GM19397 (cell line): ENCODE measurements at regions not wholly inside any gene's neighbourhood (a gene's known extent, or its start where the extent isn't known, plus 50 kb on each side); places are given as distances from the start of the nearest gene placed in this dataset.
"Not testable (repeated sequence)": the region's sequence is repeated elsewhere in the genome, so short reads cannot be mapped to it uniquely, and the experiment has no call there.

ENCODE experiments used
- ATAC-seq: cut with Tn5 transposase; IDR thresholded peaks from one replicate; pipeline ENCODE4 v1.9.1; 2021; ENCODE audit warnings: mild to moderate bottlenecking, moderate library complexity; ENCODE audit not compliant: unreplicated experiment

DNA sequence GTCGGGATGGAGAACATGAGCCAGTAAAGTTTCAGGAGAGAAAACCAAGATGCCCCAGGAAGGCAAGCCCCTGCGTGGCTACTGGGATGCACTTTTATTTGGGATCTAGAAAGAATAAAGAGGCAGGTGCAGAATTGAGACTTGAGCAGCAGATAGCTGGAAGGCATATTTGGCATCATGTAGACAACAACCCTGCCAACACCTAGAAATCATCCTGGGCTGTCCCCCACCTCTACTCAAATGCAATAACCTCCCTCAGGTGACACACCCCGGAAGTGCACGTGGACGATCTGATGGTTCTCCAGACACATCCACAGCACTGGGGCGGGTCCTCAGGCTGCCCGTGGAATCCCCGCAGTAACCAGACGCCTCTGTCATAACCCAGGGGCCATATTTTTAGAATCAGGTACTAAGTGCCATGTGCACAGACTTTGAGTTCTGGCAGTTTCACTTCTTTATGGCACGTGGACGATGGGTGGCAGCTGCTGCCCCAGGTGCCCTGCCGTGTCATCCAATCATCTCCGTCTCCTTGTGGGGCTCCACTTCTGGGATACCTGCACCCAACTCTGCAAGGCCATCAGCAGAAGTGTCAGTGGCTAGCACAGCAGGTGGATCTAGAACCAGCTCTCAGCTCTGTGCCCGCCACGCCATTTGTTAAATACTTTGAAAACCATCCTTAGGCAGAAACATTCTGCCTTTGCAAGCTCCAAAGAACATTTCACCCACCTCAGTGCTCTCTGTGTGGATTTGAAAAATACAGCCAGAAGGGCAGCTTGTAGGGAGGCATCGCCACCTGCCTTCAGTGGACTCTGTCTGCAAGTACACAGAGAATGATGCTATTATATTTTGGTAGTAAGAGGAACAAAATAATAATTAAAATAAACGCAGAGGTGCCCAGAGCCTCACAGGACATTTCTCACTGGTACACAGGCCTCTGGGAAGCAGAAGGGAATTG is 771.7 kb upstream of the TMEM132C start:
- ATAC-seq, result no peak

DNA sequence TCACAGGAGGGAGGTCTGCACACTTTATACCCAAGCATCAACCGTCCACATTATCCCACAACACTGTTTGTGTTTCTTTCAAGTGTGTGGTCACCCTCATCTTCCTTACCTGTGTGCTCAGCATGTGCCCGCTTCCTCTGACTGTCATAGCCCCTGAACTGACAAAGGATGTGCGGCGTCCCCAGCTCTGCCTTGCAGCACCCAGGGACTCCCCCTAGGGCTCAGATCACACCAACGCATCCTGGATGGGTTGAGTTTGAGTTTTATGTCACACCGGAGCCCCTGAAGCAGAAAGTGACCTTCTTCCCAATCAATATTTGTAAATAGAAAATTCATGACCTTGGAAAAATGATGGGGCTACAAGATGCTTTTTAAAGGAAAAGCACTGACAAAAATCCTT is 770.7 kb upstream of the TMEM132C start:
- no peak for ATAC-seq

GRCh38 chr12:127500512-127501035 is 766.4 kb upstream of the TMEM132C start:
- no peak for ATAC-seq

DNA sequence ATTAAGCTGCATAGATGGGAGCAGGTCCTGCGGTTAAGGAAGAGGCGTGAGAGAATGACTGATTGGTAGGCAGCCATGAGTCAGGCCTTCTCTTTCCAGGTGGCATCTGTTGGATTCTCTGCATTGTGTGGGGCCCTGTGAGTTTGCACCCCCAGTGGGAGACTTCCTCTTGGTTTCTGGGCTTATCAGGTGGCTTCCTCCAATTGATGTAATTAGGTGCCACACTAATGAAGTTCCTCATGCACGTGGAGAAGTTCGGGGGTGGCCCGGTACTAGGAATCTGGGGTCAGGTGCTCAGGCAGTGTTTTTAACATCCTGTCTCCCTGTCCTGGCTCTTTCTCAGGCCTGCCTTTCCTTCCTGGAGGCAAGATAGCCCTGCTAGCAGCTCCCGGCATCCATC is 765.1 kb upstream of the TMEM132C start:
- no peak for ATAC-seq

DNA sequence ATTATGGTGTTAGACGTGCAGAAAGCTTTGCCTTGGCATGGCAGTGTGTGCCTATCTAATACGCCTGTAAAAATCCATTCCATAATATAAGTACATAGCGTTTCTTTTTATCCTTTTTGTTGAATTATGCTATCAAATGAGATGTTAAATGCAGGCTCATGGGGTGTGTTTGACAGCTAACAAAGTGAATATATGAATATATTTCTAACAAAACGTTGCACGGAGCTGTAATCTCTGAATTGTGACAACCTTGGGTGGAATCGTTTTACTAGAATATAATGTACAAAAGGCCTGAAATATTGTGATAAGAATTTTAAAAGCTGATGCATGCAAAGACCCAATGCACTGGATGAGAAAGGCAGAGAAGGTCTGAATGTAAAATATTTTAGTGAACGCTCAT is 763.7 kb upstream of the TMEM132C start:
- ATAC-seq, result no peak

DNA sequence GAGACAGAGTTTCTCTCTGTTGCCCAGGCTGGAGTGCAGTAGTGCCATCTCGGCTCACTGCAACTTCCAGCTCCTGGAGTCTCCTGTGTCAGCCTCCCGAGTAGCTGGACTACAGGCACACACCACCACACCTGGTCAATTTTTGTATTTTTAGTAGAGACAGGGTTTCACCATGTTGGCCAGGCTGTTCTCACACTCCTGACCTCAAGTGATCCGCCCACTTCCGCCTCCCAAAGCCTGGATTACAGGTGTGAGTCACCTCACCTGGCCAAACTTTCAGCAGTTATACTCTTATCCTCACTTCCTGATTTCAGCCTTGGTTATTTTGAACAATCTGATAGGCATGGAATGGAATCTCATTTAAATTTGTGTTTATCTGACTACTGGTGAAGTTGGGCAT is 763.0 kb upstream of the TMEM132C start:
- not testable (repeated sequence) for ATAC-seq

DNA sequence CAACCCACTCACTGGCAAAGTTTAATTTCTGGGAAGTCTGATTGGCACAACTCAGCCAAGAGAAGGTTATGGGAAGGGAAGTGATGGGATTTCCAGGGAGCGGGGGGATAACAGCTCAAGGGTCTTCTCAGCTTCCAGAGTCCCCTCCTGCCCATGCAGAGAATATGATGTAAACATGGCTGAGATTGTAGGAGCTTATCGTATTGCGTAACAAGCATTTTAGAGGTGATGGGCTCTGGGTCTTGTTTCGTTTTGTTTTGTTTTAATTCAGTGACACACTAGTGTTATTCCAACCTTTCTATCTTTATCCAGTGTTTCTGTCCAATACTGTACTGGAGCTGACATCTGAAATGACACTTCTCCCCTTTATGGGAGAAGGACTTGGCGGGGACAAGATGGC is 762.1 kb upstream of the TMEM132C start:
- no peak for ATAC-seq

DNA sequence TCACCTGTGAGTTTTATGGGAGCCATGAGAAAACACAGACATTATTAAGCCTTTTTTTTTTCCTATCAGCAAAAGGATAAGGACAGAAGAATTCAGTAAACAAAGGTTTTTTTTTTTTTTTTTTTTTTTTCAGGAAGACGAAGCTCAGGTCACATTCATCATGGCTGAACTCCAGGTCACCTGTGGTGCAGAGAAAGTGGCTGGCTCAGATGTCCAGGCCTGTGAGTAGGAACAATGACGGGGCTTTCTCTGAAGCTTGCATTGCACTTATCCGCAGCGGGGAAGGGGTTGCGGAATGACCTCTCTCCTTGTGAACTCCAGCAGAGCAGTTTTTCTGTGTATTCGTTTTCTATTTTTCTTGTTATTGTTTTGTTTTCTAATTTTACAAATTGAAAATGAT is 759.6 kb upstream of the TMEM132C start:
- no peak for ATAC-seq

DNA sequence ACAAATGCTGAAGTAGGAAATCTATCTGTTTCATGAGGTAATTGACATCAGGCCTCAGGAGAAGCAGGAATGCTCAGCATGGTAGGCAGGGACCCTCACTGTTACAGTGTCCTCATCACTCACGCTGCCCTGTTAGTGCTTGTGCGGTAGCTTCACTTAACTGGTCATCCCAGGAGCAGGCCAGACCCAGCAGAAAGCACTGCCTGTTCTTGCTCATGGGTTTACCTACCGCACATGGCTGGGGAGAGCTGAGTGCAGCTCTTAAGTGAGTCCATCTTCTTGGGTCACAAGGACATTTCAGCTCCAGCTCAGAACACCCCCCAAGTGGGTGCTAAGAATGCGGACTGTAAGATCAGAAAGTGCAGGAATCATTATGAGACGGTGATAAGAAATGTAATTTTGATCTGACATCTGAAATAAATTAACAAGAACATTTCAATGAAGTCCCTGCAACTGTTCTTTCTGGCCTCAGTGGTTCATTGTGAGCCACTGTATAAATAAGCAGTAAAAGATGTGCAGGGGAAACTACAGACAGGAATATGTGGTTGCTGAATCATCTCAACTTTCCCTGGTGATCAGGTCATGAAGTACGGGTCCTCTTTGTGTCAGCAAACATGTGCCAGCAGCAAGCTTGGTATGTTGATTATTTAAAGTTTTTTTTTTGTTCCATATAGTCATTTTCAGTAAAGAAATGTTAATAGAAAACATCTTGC is 757.7 kb upstream of the TMEM132C start:
- ATAC-seq, result no peak

DNA sequence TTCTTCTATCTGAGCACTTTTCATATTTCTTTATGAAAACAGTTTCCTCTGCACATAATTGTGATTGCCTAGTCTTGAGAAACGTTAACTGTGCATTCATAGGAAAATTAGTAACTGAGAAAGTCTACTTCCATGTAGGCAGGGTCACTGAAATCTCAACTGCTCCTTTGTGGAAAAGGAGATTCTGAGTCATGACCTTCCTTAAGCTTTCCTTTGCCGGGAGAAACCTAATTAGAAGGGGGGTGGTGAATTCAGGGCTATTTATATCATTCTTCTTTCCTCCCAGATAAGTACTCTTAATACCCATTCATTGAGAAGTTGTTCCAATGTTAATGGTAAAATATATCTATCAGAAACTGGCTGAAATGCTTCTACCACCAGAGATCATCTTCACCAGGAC is 751.0 kb upstream of the TMEM132C start:
- ATAC-seq, result no peak

DNA sequence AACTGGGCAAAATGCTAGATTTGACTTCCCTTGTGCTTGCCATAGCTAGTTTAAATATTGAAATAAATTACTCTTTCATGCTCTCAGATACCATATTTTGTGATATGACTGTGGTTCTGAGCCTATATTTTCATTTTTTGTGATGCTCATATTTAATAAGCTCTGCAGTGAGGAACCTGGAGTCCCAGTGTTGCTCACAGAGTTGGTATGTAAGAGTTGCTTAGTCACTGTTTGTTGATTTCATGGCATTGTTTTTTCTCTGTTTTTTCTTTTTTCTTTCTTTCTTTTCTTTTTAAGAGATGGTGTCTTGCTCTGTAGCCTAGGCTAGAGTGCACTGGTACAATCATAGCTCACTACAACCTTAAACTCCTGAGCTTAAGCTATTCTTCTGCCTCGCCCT is 750.5 kb upstream of the TMEM132C start:
- no peak for ATAC-seq

- no peak for ATAC-seq
Measured at GRCh38 chr12:127519779-127520178, 747.2 kb upstream of the TMEM132C start.

DNA sequence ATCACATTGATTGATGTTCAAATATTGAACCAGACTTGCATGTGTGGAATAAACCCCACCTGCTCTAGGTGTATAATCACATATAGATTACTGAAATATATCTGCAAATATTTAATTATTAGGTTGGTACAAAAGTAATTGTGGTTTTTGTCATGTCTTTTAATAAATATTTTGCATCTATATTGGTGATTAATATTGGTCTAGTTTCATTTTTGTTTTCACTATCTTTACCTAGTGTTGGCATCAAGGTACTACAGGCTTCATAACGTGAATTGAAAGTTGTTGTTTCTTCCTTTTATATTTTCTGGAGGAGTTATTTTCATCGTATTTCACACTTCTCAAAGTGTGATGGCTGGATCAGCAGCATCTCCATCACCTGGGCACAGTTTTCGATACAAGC is 740.0 kb upstream of the TMEM132C start:
- no peak for ATAC-seq

DNA sequence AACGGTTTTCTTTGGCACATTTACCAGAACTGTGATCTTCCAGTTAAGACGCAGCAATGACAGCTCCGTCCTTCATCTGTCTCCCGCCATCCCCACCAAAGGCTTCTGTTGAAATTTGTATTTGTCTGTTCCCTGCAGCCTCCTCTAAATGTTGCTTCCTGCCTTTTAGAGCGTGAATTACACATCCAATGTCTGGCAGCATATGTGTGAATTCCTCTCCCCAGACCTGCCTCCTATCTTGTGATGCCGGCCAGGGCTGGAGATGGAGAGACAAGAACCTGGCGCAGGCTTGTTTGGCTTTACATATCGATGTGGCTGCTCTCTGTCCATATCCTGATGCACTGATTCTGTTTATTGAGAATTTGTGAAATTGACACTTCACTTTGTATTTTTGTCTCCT is 738.4 kb upstream of the TMEM132C start:
- ATAC-seq, result no peak

DNA sequence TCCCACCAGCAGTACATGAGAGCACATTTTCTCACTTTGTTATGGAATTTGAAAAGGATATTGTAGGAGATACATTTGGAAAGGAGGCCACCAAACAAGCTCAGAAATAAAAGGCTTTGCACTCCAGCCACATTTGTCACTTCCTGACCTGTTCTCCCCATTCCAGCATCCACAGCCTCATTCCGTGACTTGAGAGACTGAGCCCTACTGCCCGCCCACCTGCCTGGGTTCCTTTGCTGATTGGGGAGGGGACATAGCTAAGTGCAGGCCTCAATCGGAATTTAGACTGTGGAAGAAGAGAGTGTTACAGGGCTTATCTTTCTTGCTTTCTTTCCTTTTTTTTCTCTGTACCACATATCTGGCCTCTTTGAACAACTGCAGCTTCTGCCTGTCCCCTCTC is 735.4 kb upstream of the TMEM132C start:
- ATAC-seq, result no peak

- ATAC-seq, result no peak
Measured at GRCh38 chr12:127533353-127533752, 733.6 kb upstream of the TMEM132C start.

- ATAC-seq, result no peak
Measured at GRCh38 chr12:127536833-127537428, 730.0 kb upstream of the TMEM132C start.

- no peak for ATAC-seq
Measured at GRCh38 chr12:127538316-127538715, 728.7 kb upstream of the TMEM132C start.

DNA sequence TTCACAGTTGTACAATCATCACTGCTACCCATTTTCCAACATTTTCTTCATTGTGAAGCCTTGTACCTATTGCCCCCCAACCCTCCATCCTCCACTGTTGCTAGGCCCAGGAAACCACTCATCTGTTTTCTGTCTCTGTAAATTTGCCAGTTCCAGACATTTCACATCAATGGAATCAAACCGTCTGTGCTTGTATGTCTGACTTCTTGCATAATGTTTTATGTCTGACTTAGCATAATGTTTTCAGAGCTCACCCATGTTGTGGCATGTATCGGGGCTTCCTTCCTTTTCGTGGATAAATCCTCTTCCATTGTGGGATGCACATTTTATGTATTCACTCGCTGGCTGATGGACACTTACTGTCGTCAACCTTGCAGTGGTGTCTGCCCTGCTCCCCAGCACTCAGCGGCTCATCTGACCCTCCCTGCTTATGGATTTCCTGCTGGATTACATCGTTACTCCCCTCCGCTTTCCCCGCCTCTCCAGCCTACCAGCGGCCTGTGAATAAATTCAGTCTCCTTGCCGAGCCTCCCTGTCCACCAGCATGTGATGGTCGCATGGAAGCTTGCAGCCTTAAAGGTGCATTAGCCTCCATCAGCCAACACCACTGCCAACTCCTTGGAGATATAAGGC is 727.6 kb upstream of the TMEM132C start:
- no peak for ATAC-seq

DNA sequence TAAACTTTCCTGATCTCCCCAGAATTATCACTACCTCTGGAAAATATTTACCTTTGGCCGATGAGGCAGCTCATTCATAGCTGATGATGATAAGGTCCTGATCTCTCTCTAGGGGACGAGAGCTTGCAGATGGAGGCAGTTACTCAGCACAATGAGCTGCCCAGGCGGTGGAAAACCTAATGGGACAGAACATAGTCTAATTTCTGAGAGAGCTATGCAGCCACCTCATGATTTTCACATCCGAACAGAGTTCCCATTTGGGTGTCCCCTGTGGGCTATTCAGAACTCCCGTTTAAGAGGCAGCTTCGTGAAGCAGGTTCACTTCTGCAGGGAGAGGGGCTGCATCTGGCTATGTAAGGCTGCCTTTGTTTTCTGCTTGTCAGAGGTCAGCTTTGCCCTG is 724.6 kb upstream of the TMEM132C start:
- ATAC-seq, result no peak

- ATAC-seq, result no peak
Measured at GRCh38 chr12:127542931-127543330, 724.0 kb upstream of the TMEM132C start.
